ENCODE measurements at regions not wholly inside any gene's neighbourhood (a gene's known extent, or its start where the extent isn't known, plus 50 kb on each side); places are given as distances from the start of the nearest gene placed in this dataset.
"Not testable (repeated sequence)": the region's sequence is repeated elsewhere in the genome, so short reads cannot be mapped to it uniquely, and the experiment has no call there.

- H2AFZ ChIP-seq = no peak overlapping the region
- no peaks in the 10 kb centered on the region for H3K9me3 ChIP-seq (ENCODE audit: low read depth)
- no peaks in the 10 kb centered on the region for H3F3A ChIP-seq (ENCODE audit: insufficient read depth)
- no peak for DNase-seq
- in situ Hi-C loops (cut with MboI) = no loop called here
- WGBS, 2 experiments (ENCODE audit: low coverage in 1 of 2, low lambda C conversion rate in 2 of 2, missing lambda C conversion rate in 2 of 2) = 40 to 46% methylated on average over 3 of the region's 3 CpGs
- no peaks in the 10 kb centered on the region for H3K4me1 ChIP-seq (ENCODE audit: insufficient read depth)
- H3K36me3 ChIP-seq (ENCODE audit: low read depth) = no peaks in the 10 kb centered on the region
- no peak overlapping the region for H3K9ac ChIP-seq
- H3K9me2 ChIP-seq (ENCODE audit: insufficient read depth) = no peaks in the 10 kb centered on the region
- no peak overlapping the region for H3K4me3 ChIP-seq
- no peaks in the 10 kb centered on the region for H4K20me1 ChIP-seq (ENCODE audit: insufficient read depth)
- TF ChIP-seq EZH2phosphoT487 (IDR thresholded peaks at IDR 0.05; ENCODE audit: insufficient read depth, low read depth) = no peak
- no peak for TF ChIP-seq EZH2 (IDR thresholded peaks at IDR 0.05; ENCODE audit: insufficient read depth, poor library complexity, severe bottlenecking)
- no peaks in the 10 kb centered on the region for H3K79me2 ChIP-seq (ENCODE audit: insufficient read depth)
- no peak overlapping the region for H3K27ac ChIP-seq
- 0 out of 2 replicates have a peak, but pooled peaks cover 5% of the 10 kb centered on the region for H3K27me3 ChIP-seq (replicated peaks; ENCODE audit: insufficient read depth)
- no peak overlapping the region for H3K4me2 ChIP-seq (ENCODE audit: unreplicated experiment)
Observed at GRCh38 chr9:87421734-87422133, 75.9 kb upstream of the DAPK1 start.

- Histone ChIP-seq H3K9ac (no peak overlapping the region), H3K79me2 (ENCODE audit: insufficient read depth) (no peaks in the 10 kb centered on the region), H3K4me3 (no peak overlapping the region), H3K9me2 (ENCODE audit: insufficient read depth) (no peaks in the 10 kb centered on the region), H3K4me2 (ENCODE audit: unreplicated experiment) (no peak overlapping the region), H3K4me1 (ENCODE audit: insufficient read depth) (no peaks in the 10 kb centered on the region), H3K36me3 (ENCODE audit: low read depth) (no peaks in the 10 kb centered on the region), H2AFZ (no peak overlapping the region), H3K9me3 (ENCODE audit: low read depth) (no peaks in the 10 kb centered on the region), H3K27ac (no peak overlapping the region), H3K27me3 (replicated peaks; ENCODE audit: insufficient read depth) (0 out of 2 replicates have a peak, but pooled peaks cover 5% of the 10 kb centered on the region), H4K20me1 (ENCODE audit: insufficient read depth) (no peaks in the 10 kb centered on the region), H3F3A (ENCODE audit: insufficient read depth) (no peaks in the 10 kb centered on the region)
- no peak for DNase-seq
- WGBS, 2 experiments (ENCODE audit: low coverage in 1 of 2, low lambda C conversion rate in 2 of 2, missing lambda C conversion rate in 2 of 2) = 0 to 6% methylated on average over 1 of the region's 1 CpG
- in situ Hi-C loops (cut with MboI) = no loop called here
- no peak for TF ChIP-seq EZH2 (IDR thresholded peaks at IDR 0.05; ENCODE audit: insufficient read depth, poor library complexity, severe bottlenecking)
- TF ChIP-seq EZH2phosphoT487 (IDR thresholded peaks at IDR 0.05; ENCODE audit: insufficient read depth, low read depth) = no peak
Observed at GRCh38 chr9:87422999-87423398, 74.7 kb upstream of the DAPK1 start.

- H3K4me2 ChIP-seq (ENCODE audit: unreplicated experiment); H3K9ac ChIP-seq; H4K20me1 ChIP-seq (ENCODE audit: insufficient read depth); in situ Hi-C loops (cut with MboI); H3K9me3 ChIP-seq (ENCODE audit: low read depth); DNase-seq; H3K4me3 ChIP-seq; H2AFZ ChIP-seq; H3K9me2 ChIP-seq (ENCODE audit: insufficient read depth); H3K4me1 ChIP-seq (ENCODE audit: insufficient read depth); H3F3A ChIP-seq (ENCODE audit: insufficient read depth); H3K79me2 ChIP-seq (ENCODE audit: insufficient read depth); H3K27me3 ChIP-seq (replicated peaks; ENCODE audit: insufficient read depth); H3K36me3 ChIP-seq (ENCODE audit: low read depth); H3K27ac ChIP-seq: not testable (repeated sequence)
- WGBS, 2 experiments (ENCODE audit: low coverage in 1 of 2, low lambda C conversion rate in 2 of 2, missing lambda C conversion rate in 2 of 2) = 65 to 68% methylated on average over 4 of the region's 4 CpGs
Observed at GRCh38 chr9:87423885-87424284, 73.8 kb upstream of the DAPK1 start.

GRCh38 chr9:87425202-87425601 is 72.5 kb upstream of the DAPK1 start:
- H3K36me3 ChIP-seq (ENCODE audit: low read depth) = no peaks in the 10 kb centered on the region
- no peak overlapping the region for H2AFZ ChIP-seq
- H3K4me3 ChIP-seq = no peak overlapping the region
- H3K27me3 ChIP-seq (replicated peaks; ENCODE audit: insufficient read depth) = no peaks in the 10 kb centered on the region
- H3K79me2 ChIP-seq (ENCODE audit: insufficient read depth) = no peaks in the 10 kb centered on the region
- WGBS, 2 experiments (ENCODE audit: low coverage in 1 of 2, low lambda C conversion rate in 2 of 2, missing lambda C conversion rate in 2 of 2) = 27 to 51% methylated on average over 2 of the region's 2 CpGs
- in situ Hi-C loops (cut with MboI) = no loop called here
- no peaks in the 10 kb centered on the region for H3K9me2 ChIP-seq (ENCODE audit: insufficient read depth)
- no peak for TF ChIP-seq EZH2phosphoT487 (IDR thresholded peaks at IDR 0.05; ENCODE audit: insufficient read depth, low read depth)
- no peak for TF ChIP-seq EZH2 (IDR thresholded peaks at IDR 0.05; ENCODE audit: insufficient read depth, poor library complexity, severe bottlenecking)
- no peaks in the 10 kb centered on the region for H4K20me1 ChIP-seq (ENCODE audit: insufficient read depth)
- no peaks in the 10 kb centered on the region for H3K9me3 ChIP-seq (ENCODE audit: low read depth)
- DNase-seq = no peak
- H3K9ac ChIP-seq = no peak overlapping the region
- no peak overlapping the region for H3K27ac ChIP-seq
- H3K4me1 ChIP-seq (ENCODE audit: insufficient read depth) = no peaks in the 10 kb centered on the region
- H3K4me2 ChIP-seq (ENCODE audit: unreplicated experiment) = no peak overlapping the region
- no peaks in the 10 kb centered on the region for H3F3A ChIP-seq (ENCODE audit: insufficient read depth)

- DNase-seq = no peak
- Histone ChIP-seq H3K9me2 (ENCODE audit: insufficient read depth) (no peaks in the 10 kb centered on the region), H3K9me3 (ENCODE audit: low read depth) (no peaks in the 10 kb centered on the region), H4K20me1 (ENCODE audit: insufficient read depth) (no peaks in the 10 kb centered on the region), H3K27ac (no peak overlapping the region), H3K4me3 (no peak overlapping the region), H3F3A (ENCODE audit: insufficient read depth) (no peaks in the 10 kb centered on the region), H3K27me3 (replicated peaks; ENCODE audit: insufficient read depth) (no peaks in the 10 kb centered on the region), H3K4me2 (ENCODE audit: unreplicated experiment) (no peak overlapping the region), H3K9ac (no peak overlapping the region), H2AFZ (no peak overlapping the region), H3K36me3 (ENCODE audit: low read depth) (no peaks in the 10 kb centered on the region), H3K79me2 (ENCODE audit: insufficient read depth) (no peaks in the 10 kb centered on the region), H3K4me1 (ENCODE audit: insufficient read depth) (no peaks in the 10 kb centered on the region)
- TF ChIP-seq EZH2 (IDR thresholded peaks at IDR 0.05; ENCODE audit: insufficient read depth, poor library complexity, severe bottlenecking) = no peak
- TF ChIP-seq EZH2phosphoT487 (IDR thresholded peaks at IDR 0.05; ENCODE audit: insufficient read depth, low read depth) = no peak
- WGBS, 2 experiments (ENCODE audit: low coverage in 1 of 2, low lambda C conversion rate in 2 of 2, missing lambda C conversion rate in 2 of 2) = 67 to 69% methylated on average over 5 of the region's 5 CpGs
- in situ Hi-C loops (cut with MboI) = no loop called here
Observed at GRCh38 chr9:87427851-87428506, 69.7 kb upstream of the DAPK1 start.
